ENCODE measurements at regions not wholly inside any gene's neighbourhood (a gene's known extent, or its start where the extent isn't known, plus 50 kb on each side); places are given as distances from the start of the nearest gene placed in this dataset.
"Not testable (repeated sequence)": the region's sequence is repeated elsewhere in the genome, so short reads cannot be mapped to it uniquely, and the experiment has no call there.

DNA sequence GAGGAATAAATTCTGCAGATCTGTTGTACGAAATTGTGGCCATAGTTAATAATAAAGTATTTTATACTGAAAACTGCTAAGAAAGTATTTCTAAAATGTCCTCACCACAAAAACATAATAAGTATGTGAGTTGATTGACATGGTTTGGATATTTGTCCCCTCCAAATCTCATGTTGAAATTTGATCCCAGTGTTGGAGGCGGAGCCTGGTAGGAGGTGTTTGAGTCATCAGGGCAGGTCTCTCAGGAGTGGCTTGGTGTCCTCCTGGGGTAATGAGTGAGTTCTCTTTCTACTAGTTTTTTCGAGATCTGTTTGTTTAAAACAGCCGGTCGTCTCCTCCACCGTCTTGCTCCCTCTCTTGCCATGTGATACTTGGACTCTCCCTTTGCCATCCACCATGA, 424.1 kb upstream of the KCNMB2 start:
- no peak for DNase-seq (ENCODE audit: low spot score)
- TF ChIP-seq, protein P1, sequence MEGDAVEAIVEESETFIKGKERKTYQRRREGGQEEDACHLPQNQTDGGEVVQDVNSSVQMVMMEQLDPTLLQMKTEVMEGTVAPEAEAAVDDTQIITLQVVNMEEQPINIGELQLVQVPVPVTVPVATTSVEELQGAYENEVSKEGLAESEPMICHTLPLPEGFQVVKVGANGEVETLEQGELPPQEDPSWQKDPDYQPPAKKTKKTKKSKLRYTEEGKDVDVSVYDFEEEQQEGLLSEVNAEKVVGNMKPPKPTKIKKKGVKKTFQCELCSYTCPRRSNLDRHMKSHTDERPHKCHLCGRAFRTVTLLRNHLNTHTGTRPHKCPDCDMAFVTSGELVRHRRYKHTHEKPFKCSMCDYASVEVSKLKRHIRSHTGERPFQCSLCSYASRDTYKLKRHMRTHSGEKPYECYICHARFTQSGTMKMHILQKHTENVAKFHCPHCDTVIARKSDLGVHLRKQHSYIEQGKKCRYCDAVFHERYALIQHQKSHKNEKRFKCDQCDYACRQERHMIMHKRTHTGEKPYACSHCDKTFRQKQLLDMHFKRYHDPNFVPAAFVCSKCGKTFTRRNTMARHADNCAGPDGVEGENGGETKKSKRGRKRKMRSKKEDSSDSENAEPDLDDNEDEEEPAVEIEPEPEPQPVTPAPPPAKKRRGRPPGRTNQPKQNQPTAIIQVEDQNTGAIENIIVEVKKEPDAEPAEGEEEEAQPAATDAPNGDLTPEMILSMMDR (IDR thresholded peaks at IDR 0.05; ENCODE audit: extremely low read depth, missing control alignments): no peak

DNA sequence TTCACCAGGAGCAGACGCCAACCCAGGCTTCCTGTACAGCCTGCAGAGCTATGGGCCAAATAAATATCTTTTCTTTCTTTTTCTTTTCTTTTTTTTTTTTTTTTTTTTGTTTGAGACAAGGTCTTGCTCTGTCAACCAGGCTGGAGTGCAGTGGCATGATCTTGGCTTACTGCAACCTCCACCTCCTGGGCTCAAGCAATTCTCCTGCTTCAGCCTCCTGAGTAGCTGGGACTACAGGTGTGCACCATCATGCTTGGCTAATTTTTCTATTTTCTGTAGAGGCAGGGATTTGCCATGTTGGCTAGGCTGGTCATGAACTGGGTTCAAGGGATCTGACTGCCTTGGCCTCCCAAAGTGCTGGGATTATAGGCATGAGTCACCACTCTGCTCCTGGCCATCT, 423.7 kb upstream of the KCNMB2 start:
- DNase-seq (ENCODE audit: low spot score): not testable (repeated sequence)

- no peak for DNase-seq (ENCODE audit: low spot score)
- TF ChIP-seq, protein P1 (IDR thresholded peaks at IDR 0.05; ENCODE audit: extremely low read depth, missing control alignments): no peak
Observed at GRCh38 chr3:178117641-178118040, 418.6 kb upstream of the KCNMB2 start.

DNA sequence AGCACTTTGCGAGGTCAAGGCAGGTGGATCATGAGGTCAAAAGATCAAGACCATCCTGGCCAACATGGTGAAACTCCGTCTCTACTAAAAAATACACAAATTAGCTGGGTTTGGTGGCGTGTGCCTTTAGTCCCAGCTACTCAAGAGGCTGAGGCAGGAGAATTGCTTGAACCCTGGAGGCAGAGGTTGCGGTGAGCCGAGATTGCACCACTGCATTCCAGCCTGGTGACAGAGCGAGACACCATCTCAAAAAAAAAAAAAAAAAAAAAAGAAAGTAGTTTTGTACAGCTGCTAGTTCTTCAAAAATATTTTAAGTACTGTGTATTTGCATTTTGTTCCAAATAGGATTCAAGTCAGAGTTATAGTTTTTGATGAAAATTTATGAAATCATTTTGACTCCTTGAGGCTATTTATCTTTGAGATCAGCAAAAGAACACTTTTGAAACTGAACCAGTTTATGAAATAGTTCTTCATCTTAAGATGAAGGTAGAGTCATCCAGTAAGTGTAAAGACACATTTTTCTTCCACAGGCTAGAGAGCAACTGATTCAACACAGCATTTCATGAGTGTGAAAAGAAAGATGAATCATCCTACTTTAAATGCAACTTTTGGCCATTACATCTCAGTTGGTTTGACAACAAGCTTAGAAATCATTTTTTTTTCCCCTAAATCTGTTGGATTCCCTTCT, 416.5 kb upstream of the KCNMB2 start:
- DNase-seq (ENCODE audit: low spot score): not testable (repeated sequence)

GRCh38 chr3:178120367-178120766, 415.9 kb upstream of the KCNMB2 start:
- TF ChIP-seq, protein P1 (IDR thresholded peaks at IDR 0.05; ENCODE audit: extremely low read depth, missing control alignments): no peak
- DNase-seq (ENCODE audit: low spot score): no peak

GRCh38 chr3:178126686-178127085, 409.6 kb upstream of the KCNMB2 start:
- TF ChIP-seq, protein P1 (IDR thresholded peaks at IDR 0.05; ENCODE audit: extremely low read depth, missing control alignments): no peak
- no peak for DNase-seq (ENCODE audit: low spot score)

DNA sequence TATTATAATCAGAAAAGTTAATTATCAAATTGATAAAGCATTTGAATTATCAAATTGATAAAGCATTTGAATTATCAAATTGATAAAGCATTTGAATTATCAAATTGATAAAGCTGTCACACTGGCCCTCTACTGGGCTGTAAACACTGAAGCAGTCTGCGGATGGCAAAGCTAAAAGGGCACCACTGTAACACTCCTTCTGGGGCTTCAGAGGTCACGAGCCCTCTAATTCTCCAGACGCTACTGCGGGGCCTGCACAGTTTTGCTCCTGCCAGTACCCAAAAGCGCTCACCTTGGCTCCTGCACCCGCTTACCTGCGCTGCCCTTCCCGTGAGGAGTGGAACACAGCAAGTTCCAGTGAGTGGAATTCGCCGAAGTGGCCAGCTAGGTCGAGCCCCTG, 409.0 kb upstream of the KCNMB2 start:
- no peak for DNase-seq (ENCODE audit: low spot score)
- TF ChIP-seq, protein P1 (IDR thresholded peaks at IDR 0.05; ENCODE audit: extremely low read depth, missing control alignments): no peak

- no peak for DNase-seq (ENCODE audit: low spot score)
- TF ChIP-seq, protein P1 (IDR thresholded peaks at IDR 0.05; ENCODE audit: extremely low read depth, missing control alignments): no peak
Observed at GRCh38 chr3:178129109-178129508, 407.1 kb upstream of the KCNMB2 start.
